ENCODE measurements at regions not wholly inside any gene's neighbourhood (a gene's known extent, or its start where the extent isn't known, plus 50 kb on each side); places are given as distances from the start of the nearest gene placed in this dataset.

DNA sequence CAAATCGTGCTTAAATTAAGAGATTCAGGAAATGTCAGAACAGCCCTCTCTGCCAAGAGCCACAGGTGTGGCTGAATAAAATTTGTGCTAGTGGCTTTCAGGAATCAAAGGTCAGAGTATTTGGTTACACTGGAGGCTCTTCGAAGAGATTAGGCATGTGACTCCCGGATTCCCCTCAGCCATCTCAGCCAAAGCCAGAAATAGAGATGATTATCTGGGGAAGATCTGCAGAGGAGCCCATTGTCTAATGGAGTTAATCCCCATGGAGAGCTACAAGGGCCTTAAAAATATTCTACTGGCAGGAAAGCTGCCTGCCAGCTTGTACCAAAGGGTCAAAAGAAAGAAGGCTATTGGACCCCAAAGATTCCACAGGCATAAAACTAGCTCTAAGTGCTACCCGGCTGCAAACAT lies 1259.5 kb downstream of the TBC1D22A start:
- H2AK5ac ChIP-seq (ENCODE audit: low read depth, low read length) = no peak overlapping the region
- H2BK5ac ChIP-seq (ENCODE audit: low read length) = no peak overlapping the region
- H3K14ac ChIP-seq (ENCODE audit: low read length) = no peak overlapping the region
- no peak overlapping the region for H3K18ac ChIP-seq (ENCODE audit: low read length)
- H3K4me2 ChIP-seq (ENCODE audit: insufficient read depth, low read length, poor library complexity, severe bottlenecking) = no peak overlapping the region
- H2BK120ac ChIP-seq (ENCODE audit: low read depth, low read length) = no peak overlapping the region
- no peak overlapping the region for H2BK15ac ChIP-seq (ENCODE audit: low read length)
- no peak overlapping the region for H2AFZ ChIP-seq (ENCODE audit: low read length)
- no peak overlapping the region for H3K4ac ChIP-seq (ENCODE audit: low read length)
- H3K23ac ChIP-seq (ENCODE audit: low read depth, low read length, poor library complexity) = no peak overlapping the region
- no peak overlapping the region for H2BK12ac ChIP-seq (ENCODE audit: low read length)
- peaks cover 0 to 2% of the 10 kb centered on the region in 2 donors for H3K4me1 ChIP-seq (ENCODE audit: control insufficient read depth in 2 of 2, insufficient read depth in 1 of 2, low read depth in 1 of 2, low read length in 2 of 2)
- no peaks in the 10 kb centered on the region for H3K79me1 ChIP-seq (ENCODE audit: low read depth, low read length)
- H3K27ac ChIP-seq (replicated peaks; ENCODE audit: low read length) = no peak overlapping the region
- H3K9ac ChIP-seq (ENCODE audit: low read depth, low read length, poor library complexity) = no peak overlapping the region
- no peaks in the 10 kb centered on the region for H3K36me3 ChIP-seq (replicated peaks in 1 of 2; ENCODE audit: control insufficient read depth in 2 of 2, insufficient read depth in 2 of 2, low read length in 2 of 2)
- peaks cover 7 to 13% of the 10 kb centered on the region in 2 donors for H3K9me3 ChIP-seq (replicated peaks in 1 of 2; ENCODE audit: control insufficient read depth in 2 of 2, insufficient read depth in 1 of 2, low read depth in 1 of 2, low read length in 2 of 2)
- no CpG with 5 or more reads among the region's 4 CpGs for WGBS, 2 donors (ENCODE audit: extremely low coverage in 2 of 2, insufficient read length in 2 of 2, insufficient replicate concordance in 1 of 2)
- DNase-seq (ENCODE audit: low spot score) = no peak
- no peaks in the 10 kb centered on the region for H3K27me3 ChIP-seq (ENCODE audit: control insufficient read depth in 3 of 3, insufficient read depth in 3 of 3, low read depth in 1 of 3, low read length in 3 of 3)
- no peak overlapping the region for H4K91ac ChIP-seq (ENCODE audit: low read depth, low read length, poor library complexity)
- no peak overlapping the region for H3K4me3 ChIP-seq (ENCODE audit: low read length in 2 of 2)
- no peak overlapping the region for H4K8ac ChIP-seq (ENCODE audit: low read depth, low read length)

DNA sequence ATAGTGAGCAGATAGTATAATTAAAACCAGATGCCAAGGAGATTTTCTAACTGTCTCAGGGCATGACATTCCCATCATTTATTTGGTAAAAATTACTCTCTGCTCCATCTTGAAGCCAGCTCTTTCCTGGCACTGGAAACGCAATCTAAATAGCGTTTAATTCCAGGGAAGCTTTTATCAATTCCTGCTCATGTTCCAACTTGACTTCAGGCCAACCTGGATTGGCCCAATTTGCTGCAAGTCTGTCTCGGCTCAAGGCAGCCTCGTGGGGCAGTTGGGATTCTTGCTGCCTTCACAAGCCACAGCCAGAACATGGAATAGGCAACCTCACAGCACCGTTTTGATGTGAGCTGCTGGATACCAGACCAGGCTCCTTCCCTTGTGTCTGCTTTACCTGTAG lies 1255.9 kb downstream of the TBC1D22A start:
- no peak overlapping the region for H3K14ac ChIP-seq (ENCODE audit: low read length)
- peaks cover 7 to 13% of the 10 kb centered on the region in 2 donors for H3K9me3 ChIP-seq (replicated peaks in 1 of 2; ENCODE audit: control insufficient read depth in 2 of 2, insufficient read depth in 1 of 2, low read depth in 1 of 2, low read length in 2 of 2)
- no peak overlapping the region for H3K4me3 ChIP-seq (ENCODE audit: low read length in 2 of 2)
- H2BK5ac ChIP-seq (ENCODE audit: low read length) = no peak overlapping the region
- no peak overlapping the region for H2AFZ ChIP-seq (ENCODE audit: low read length)
- no peak overlapping the region for H3K9ac ChIP-seq (ENCODE audit: low read depth, low read length, poor library complexity)
- H3K4ac ChIP-seq (ENCODE audit: low read length) = no peak overlapping the region
- WGBS, 2 donors (ENCODE audit: extremely low coverage in 2 of 2, insufficient read length in 2 of 2, insufficient replicate concordance in 1 of 2) = no CpG with 5 or more reads among the region's 5 CpGs
- H4K8ac ChIP-seq (ENCODE audit: low read depth, low read length) = no peak overlapping the region
- H3K27me3 ChIP-seq (ENCODE audit: control insufficient read depth in 3 of 3, insufficient read depth in 3 of 3, low read depth in 1 of 3, low read length in 3 of 3) = no peaks in the 10 kb centered on the region
- no peak overlapping the region for H3K18ac ChIP-seq (ENCODE audit: low read length)
- H4K91ac ChIP-seq (ENCODE audit: low read depth, low read length, poor library complexity) = no peak overlapping the region
- no peaks in the 10 kb centered on the region for H3K79me1 ChIP-seq (ENCODE audit: low read depth, low read length)
- no peak for DNase-seq (ENCODE audit: low spot score)
- H3K27ac ChIP-seq (replicated peaks; ENCODE audit: low read length) = no peak overlapping the region
- peaks cover 0 to 2% of the 10 kb centered on the region in 2 donors for H3K4me1 ChIP-seq (ENCODE audit: control insufficient read depth in 2 of 2, insufficient read depth in 1 of 2, low read depth in 1 of 2, low read length in 2 of 2)
- no peak overlapping the region for H3K4me2 ChIP-seq (ENCODE audit: insufficient read depth, low read length, poor library complexity, severe bottlenecking)
- no peaks in the 10 kb centered on the region for H3K36me3 ChIP-seq (replicated peaks in 1 of 2; ENCODE audit: control insufficient read depth in 2 of 2, insufficient read depth in 2 of 2, low read length in 2 of 2)
- H2BK120ac ChIP-seq (ENCODE audit: low read depth, low read length) = no peak overlapping the region
- H2BK12ac ChIP-seq (ENCODE audit: low read length) = no peak overlapping the region
- no peak overlapping the region for H2BK15ac ChIP-seq (ENCODE audit: low read length)
- no peak overlapping the region for H2AK5ac ChIP-seq (ENCODE audit: low read depth, low read length)
- no peak overlapping the region for H3K23ac ChIP-seq (ENCODE audit: low read depth, low read length, poor library complexity)

DNA sequence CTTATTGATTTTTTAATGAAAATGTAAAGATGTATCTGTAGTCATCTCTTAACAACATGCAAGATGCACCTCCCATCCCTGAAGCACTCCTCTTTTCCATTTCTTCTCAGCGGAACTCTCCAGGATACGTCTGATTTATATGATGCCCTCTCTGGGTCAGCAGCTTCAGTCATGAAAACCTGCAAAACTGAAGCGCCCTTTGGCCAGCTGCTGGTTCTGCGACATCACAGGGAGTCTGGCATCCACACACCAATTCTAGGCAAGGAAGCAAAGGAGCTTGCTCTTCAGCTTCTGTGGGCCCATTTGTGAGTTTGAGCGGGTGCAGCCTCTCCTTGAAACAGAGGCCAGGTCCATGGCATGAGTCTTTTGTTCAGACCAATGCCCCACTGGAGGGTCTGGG lies 1253.3 kb downstream of the TBC1D22A start:
- H2BK15ac ChIP-seq (ENCODE audit: low read length) = no peak overlapping the region
- no peak overlapping the region for H3K27ac ChIP-seq (replicated peaks; ENCODE audit: low read length)
- H3K18ac ChIP-seq (ENCODE audit: low read length) = peak overlapping the region; percentile 54
- H3K27me3 ChIP-seq (ENCODE audit: control insufficient read depth in 3 of 3, insufficient read depth in 3 of 3, low read depth in 1 of 3, low read length in 3 of 3) = no peaks in the 10 kb centered on the region
- H3K4ac ChIP-seq (ENCODE audit: low read length) = no peak overlapping the region
- H3K4me1 ChIP-seq (ENCODE audit: control insufficient read depth in 2 of 2, insufficient read depth in 1 of 2, low read depth in 1 of 2, low read length in 2 of 2) = no peaks in the 10 kb centered on the region
- H3K14ac ChIP-seq (ENCODE audit: low read length) = no peak overlapping the region
- no peak overlapping the region for H3K23ac ChIP-seq (ENCODE audit: low read depth, low read length, poor library complexity)
- no peaks in the 10 kb centered on the region for H3K79me1 ChIP-seq (ENCODE audit: low read depth, low read length)
- no peak overlapping the region for H2AFZ ChIP-seq (ENCODE audit: low read length)
- peaks cover 7 to 10% of the 10 kb centered on the region in 2 donors for H3K9me3 ChIP-seq (replicated peaks in 1 of 2; ENCODE audit: control insufficient read depth in 2 of 2, insufficient read depth in 1 of 2, low read depth in 1 of 2, low read length in 2 of 2)
- H4K8ac ChIP-seq (ENCODE audit: low read depth, low read length) = no peak overlapping the region
- H3K9ac ChIP-seq (ENCODE audit: low read depth, low read length, poor library complexity) = no peak overlapping the region
- no peak overlapping the region for H3K4me2 ChIP-seq (ENCODE audit: insufficient read depth, low read length, poor library complexity, severe bottlenecking)
- no peak overlapping the region for H3K4me3 ChIP-seq (ENCODE audit: low read length in 2 of 2)
- DNase-seq (ENCODE audit: low spot score) = no peak
- H2AK5ac ChIP-seq (ENCODE audit: low read depth, low read length) = no peak overlapping the region
- H3K36me3 ChIP-seq (replicated peaks in 1 of 2; ENCODE audit: control insufficient read depth in 2 of 2, insufficient read depth in 2 of 2, low read length in 2 of 2) = no peaks in the 10 kb centered on the region
- no peak overlapping the region for H2BK120ac ChIP-seq (ENCODE audit: low read depth, low read length)
- no peak overlapping the region for H2BK5ac ChIP-seq (ENCODE audit: low read length)
- WGBS, 2 donors (ENCODE audit: extremely low coverage in 2 of 2, insufficient read length in 2 of 2, insufficient replicate concordance in 1 of 2) = no CpG with 5 or more reads among the region's 5 CpGs
- H4K91ac ChIP-seq (ENCODE audit: low read depth, low read length, poor library complexity) = no peak overlapping the region
- H2BK12ac ChIP-seq (ENCODE audit: low read length) = no peak overlapping the region

DNA sequence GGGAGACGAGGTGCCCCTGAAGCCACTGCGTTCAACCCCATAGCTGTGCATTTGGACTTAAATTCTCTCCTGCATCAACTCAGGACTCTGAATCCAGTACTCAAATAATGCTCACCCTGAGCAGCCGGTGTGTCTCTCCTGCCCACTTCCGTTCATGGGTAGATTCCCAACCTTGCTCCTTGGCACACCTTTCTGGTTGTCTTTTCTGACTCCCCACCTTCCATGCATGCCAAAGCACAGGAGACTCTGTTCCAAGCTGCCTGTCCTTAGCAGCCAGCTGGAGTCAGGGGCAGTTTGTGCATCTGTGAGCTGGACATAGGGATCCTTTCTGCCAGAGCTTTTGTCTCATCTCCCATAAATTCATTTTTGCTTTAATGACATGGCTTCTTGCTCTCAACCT lies 1242.5 kb downstream of the TBC1D22A start:
- H3K4me1 ChIP-seq (ENCODE audit: control insufficient read depth in 2 of 2, insufficient read depth in 1 of 2, low read depth in 1 of 2, low read length in 2 of 2) = peaks cover 0 to 4% of the 10 kb centered on the region in 2 donors
- H3K79me1 ChIP-seq (ENCODE audit: low read depth, low read length) = no peaks in the 10 kb centered on the region
- H4K91ac ChIP-seq (ENCODE audit: low read depth, low read length, poor library complexity) = no peak overlapping the region
- DNase-seq (ENCODE audit: low spot score) = no peak
- H2BK5ac ChIP-seq (ENCODE audit: low read length) = no peak overlapping the region
- H2AK5ac ChIP-seq (ENCODE audit: low read depth, low read length) = no peak overlapping the region
- peaks cover 0 to 1% of the 10 kb centered on the region in 2 donors for H3K9me3 ChIP-seq (replicated peaks in 1 of 2; ENCODE audit: control insufficient read depth in 2 of 2, insufficient read depth in 1 of 2, low read depth in 1 of 2, low read length in 2 of 2)
- no peak overlapping the region for H3K27ac ChIP-seq (replicated peaks; ENCODE audit: low read length)
- no peak overlapping the region for H3K18ac ChIP-seq (ENCODE audit: low read length)
- H3K4me3 ChIP-seq (ENCODE audit: low read length in 2 of 2) = peak overlapping the region in 1 of 2 donors; percentile 20
- no peak overlapping the region for H2BK15ac ChIP-seq (ENCODE audit: low read length)
- H2BK12ac ChIP-seq (ENCODE audit: low read length) = no peak overlapping the region
- peaks cover 0 to 2% (median 0%) of the 10 kb centered on the region in 3 experiments for H3K27me3 ChIP-seq (ENCODE audit: control insufficient read depth in 3 of 3, insufficient read depth in 3 of 3, low read depth in 1 of 3, low read length in 3 of 3)
- WGBS, 2 donors (ENCODE audit: extremely low coverage in 2 of 2, insufficient read length in 2 of 2, insufficient replicate concordance in 1 of 2) = no CpG with 5 or more reads among the region's 4 CpGs
- no peak overlapping the region for H3K9ac ChIP-seq (ENCODE audit: low read depth, low read length, poor library complexity)
- no peak overlapping the region for H4K8ac ChIP-seq (ENCODE audit: low read depth, low read length)
- H2BK120ac ChIP-seq (ENCODE audit: low read depth, low read length) = no peak overlapping the region
- H3K36me3 ChIP-seq (replicated peaks in 1 of 2; ENCODE audit: control insufficient read depth in 2 of 2, insufficient read depth in 2 of 2, low read length in 2 of 2) = no peaks in the 10 kb centered on the region
- H3K23ac ChIP-seq (ENCODE audit: low read depth, low read length, poor library complexity) = no peak overlapping the region
- H2AFZ ChIP-seq (ENCODE audit: low read length) = no peak overlapping the region
- H3K4ac ChIP-seq (ENCODE audit: low read length) = no peak overlapping the region
- H3K14ac ChIP-seq (ENCODE audit: low read length) = no peak overlapping the region
- H3K4me2 ChIP-seq (ENCODE audit: insufficient read depth, low read length, poor library complexity, severe bottlenecking) = no peak overlapping the region
